MCF 10A (cell line): ENCODE measurements at regions not wholly inside any gene's neighbourhood (a gene's known extent, or its start where the extent isn't known, plus 50 kb on each side); places are given as distances from the start of the nearest gene placed in this dataset.

ENCODE experiments used
- BruUV-seq: library from RNA; stranded (reverse); fragments of 400-500 nt; replicated peaks from 2 replicates; lab custom pipeline; 2021; lab: Mats Ljungman, UMichigan
- CTCF ChIA-PET: fragments of 300-600 bp; sonication (Branson Sonifier 250); formaldehyde crosslinking; extraction: SDS; loops from one replicate; lab custom pipeline; 2021; ENCODE audit warnings: antibody characterized with exemption, inconsistent platforms; lab: Yijun Ruan, JAX
- POLR2A ChIA-PET: fragments of 300-600, 350-650 bp; sonication (Branson Sonifier 250); formaldehyde crosslinking; extraction: SDS; loops from one replicate; lab custom pipeline; 2020; ENCODE audit warnings: antibody characterized with exemption, inconsistent platforms; lab: Yijun Ruan, JAX
- DNase-seq: peaks from one replicate; pipeline ENCODE4 v3.0.0-alpha.2; 2018; ENCODE audit not compliant: unreplicated experiment
- H3K27ac Mint-ChIP-seq: one replicate; pipeline ENCODE4 v1.8.0; 2022; ENCODE audit warnings: mild to moderate bottlenecking, low read depth, mixed read lengths; ENCODE audit not compliant: unreplicated experiment
- H3K27me3 Mint-ChIP-seq: one replicate; pipeline ENCODE4 v1.8.0; 2022; ENCODE audit warnings: mixed read lengths; ENCODE audit not compliant: insufficient read depth, unreplicated experiment
- H3K36me3 Mint-ChIP-seq: one replicate; pipeline ENCODE4 v1.8.0; 2022; ENCODE audit warnings: mild to moderate bottlenecking, moderate library complexity, mixed read lengths; ENCODE audit not compliant: insufficient read depth, unreplicated experiment
- H3K4me1 Mint-ChIP-seq: one replicate; pipeline ENCODE4 v1.8.0; 2022; ENCODE audit warnings: mixed read lengths; ENCODE audit not compliant: insufficient read depth, unreplicated experiment
- H3K4me3 Mint-ChIP-seq: one replicate; pipeline ENCODE4 v1.8.0; 2022; ENCODE audit warnings: mild to moderate bottlenecking, moderate library complexity, mixed read lengths; ENCODE audit not compliant: unreplicated experiment
- H3K9me3 Mint-ChIP-seq: one replicate; pipeline ENCODE4 v1.8.0; 2022; ENCODE audit warnings: mixed read lengths; ENCODE audit not compliant: unreplicated experiment
- CTCF ChIP-seq: fragments of 200-600 bp; IDR thresholded peaks from one replicate; pipeline ENCODE4 v1.8.0; 2022; ENCODE audit warnings: antibody characterized with exemption, mild to moderate bottlenecking; ENCODE audit not compliant: unreplicated experiment
- intact Hi-C: fragments of 100-400 bp; cut with micrococcal nuclease; formaldehyde crosslinking; loops from 2 replicates; pipeline ENCODE4 v1.14.1; 2022

GRCh38 chr22:49412236-49412635 is 415.4 kb downstream of the BRD1 start:
- H3K36me3 Mint-ChIP-seq: no peaks in the 10 kb centered on the region
- no peaks in the 10 kb centered on the region for H3K4me1 Mint-ChIP-seq
- TF ChIP-seq CTCF: no peak
- ChIA-PET CTCF (no interaction called here), POLR2A (no interaction called here)
- no peaks in the 10 kb centered on the region for H3K27me3 Mint-ChIP-seq
- intact Hi-C loops: no loop called here
- BruUV-seq: no TSS peak
- no peak overlapping the region for H3K4me3 Mint-ChIP-seq
- H3K27ac Mint-ChIP-seq: no peak overlapping the region
- H3K9me3 Mint-ChIP-seq: peaks cover 37% of the 10 kb centered on the region
- no peak for DNase-seq

GRCh38 chr22:49411236-49411635 is 416.4 kb downstream of the BRD1 start:
- ChIA-PET CTCF (no interaction called here), POLR2A (no interaction called here)
- DNase-seq: no peak
- H3K27me3 Mint-ChIP-seq: no peaks in the 10 kb centered on the region
- BruUV-seq: no TSS peak
- no peaks in the 10 kb centered on the region for H3K36me3 Mint-ChIP-seq
- peaks cover 44% of the 10 kb centered on the region for H3K9me3 Mint-ChIP-seq
- H3K4me3 Mint-ChIP-seq: no peak overlapping the region
- no peaks in the 10 kb centered on the region for H3K4me1 Mint-ChIP-seq
- intact Hi-C loops: no loop called here
- no peak for TF ChIP-seq CTCF
- no peak overlapping the region for H3K27ac Mint-ChIP-seq

- no peak overlapping the region for H3K4me3 Mint-ChIP-seq
- H3K27me3 Mint-ChIP-seq: no peaks in the 10 kb centered on the region
- no peaks in the 10 kb centered on the region for H3K36me3 Mint-ChIP-seq
- POLR2A ChIA-PET: no interaction called here
- no peak overlapping the region for H3K27ac Mint-ChIP-seq
- intact Hi-C loops: no loop called here
- DNase-seq: no peak
- no TSS peak for BruUV-seq
- TF ChIP-seq CTCF: no peak
- CTCF ChIA-PET: no interaction called here
- peaks cover 61% of the 10 kb centered on the region for H3K9me3 Mint-ChIP-seq
- no peaks in the 10 kb centered on the region for H3K4me1 Mint-ChIP-seq
Measured at GRCh38 chr22:49408102-49408836, 419.4 kb downstream of the BRD1 start.

- Mint-ChIP-seq H3K36me3 (no peaks in the 10 kb centered on the region), H3K9me3 (peaks cover 56% of the 10 kb centered on the region), H3K4me3 (no peak overlapping the region), H3K4me1 (no peaks in the 10 kb centered on the region), H3K27ac (no peak overlapping the region), H3K27me3 (no peaks in the 10 kb centered on the region)
- no peak for TF ChIP-seq CTCF
- no peak for DNase-seq
- ChIA-PET CTCF (no interaction called here), POLR2A (no interaction called here)
- BruUV-seq: no TSS peak
- intact Hi-C loops: no loop called here
Measured at GRCh38 chr22:49406879-49407587, 420.6 kb downstream of the BRD1 start.
